ENCODE measurements at regions not wholly inside any gene's neighbourhood (a gene's known extent, or its start where the extent isn't known, plus 50 kb on each side); places are given as distances from the start of the nearest gene placed in this dataset.

- peaks cover 16% of the 10 kb centered on the region for H3K36me3 Mint-ChIP-seq
- TF ChIP-seq ATF2 (CRISPR knock-in tag; IDR thresholded peaks at IDR 0.05; ENCODE audit: borderline replicate concordance, low read depth) = no peak
- no peak for TF ChIP-seq ATF1 (CRISPR knock-in tag; IDR thresholded peaks at IDR 0.05)
- TF ChIP-seq FOXK1 (CRISPR knock-in tag; IDR thresholded peaks at IDR 0.05) = no peak
- TF ChIP-seq ETV6 (CRISPR knock-in tag; IDR thresholded peaks at IDR 0.05) = no peak
- peaks cover 16% of the 10 kb centered on the region for H3K9me3 Mint-ChIP-seq
- H3K4me3 Mint-ChIP-seq = no peak overlapping the region
- POLR2A ChIA-PET = interaction anchor here (0.5 kb wide), 1 partner anchor 280 kb away, joined by 3 read pairs; no protein-coding TSS in a partner anchor
- DNase-seq (ENCODE audit: low spot score) (no peak), ATAC-seq (no peak)
- no peak overlapping the region for H3K27ac Mint-ChIP-seq
- CTCF ChIA-PET = no interaction called here
- peaks cover 5% of the 10 kb centered on the region; the same call in 1 of the 2 replicates for H3K27me3 Mint-ChIP-seq (ENCODE audit: low read depth)
- H3K4me1 Mint-ChIP-seq = peaks cover 13% of the 10 kb centered on the region
These were observed 136.4 kb downstream of the ICE1 start for GRCh38 chr5:5558638-5559527.

- H3K4me1 Mint-ChIP-seq = peaks cover 13% of the 10 kb centered on the region
- H3K36me3 Mint-ChIP-seq = peaks cover 19% of the 10 kb centered on the region
- ChIA-PET CTCF (no interaction called here), POLR2A (no interaction called here)
- H3K4me3 Mint-ChIP-seq = no peak overlapping the region
- peaks cover 5% of the 10 kb centered on the region; the same call in 1 of the 2 replicates for H3K27me3 Mint-ChIP-seq (ENCODE audit: low read depth)
- DNase-seq (ENCODE audit: low spot score) = no peak
- ATAC-seq = no peak
- peaks cover 20% of the 10 kb centered on the region for H3K9me3 Mint-ChIP-seq
- TF ChIP-seq ZNF317 (CRISPR knock-in tag; IDR thresholded peaks at IDR 0.05; ENCODE audit: borderline replicate concordance, low read depth) (no peak), AFF4 (CRISPR knock-in tag; IDR thresholded peaks at IDR 0.05; ENCODE audit: borderline replicate concordance) (no peak), ELF4 (CRISPR knock-in tag; IDR thresholded peaks at IDR 0.05; ENCODE audit: low read depth) (no peak), FOXP1 (CRISPR knock-in tag; IDR thresholded peaks at IDR 0.05; ENCODE audit: borderline replicate concordance) (no peak), ZNF532 (CRISPR knock-in tag; IDR thresholded peaks at IDR 0.05; ENCODE audit: borderline replicate concordance) (no peak), NFATC4 (CRISPR knock-in tag; IDR thresholded peaks at IDR 0.05) (no peak), ZNF232 (CRISPR knock-in tag; IDR thresholded peaks at IDR 0.05) (no peak), RELA (CRISPR knock-in tag; IDR thresholded peaks at IDR 0.05; ENCODE audit: borderline replicate concordance) (no peak), IRF2 (CRISPR knock-in tag; IDR thresholded peaks at IDR 0.05; ENCODE audit: borderline replicate concordance, low read depth) (no peak)
- H3K27ac Mint-ChIP-seq = no peak overlapping the region
These were observed 135.6 kb downstream of the ICE1 start for GRCh38 chr5:5558102-5558501.
